ENCODE measurements at regions not wholly inside any gene's neighbourhood (a gene's known extent, or its start where the extent isn't known, plus 50 kb on each side); places are given as distances from the start of the nearest gene placed in this dataset.

DNA sequence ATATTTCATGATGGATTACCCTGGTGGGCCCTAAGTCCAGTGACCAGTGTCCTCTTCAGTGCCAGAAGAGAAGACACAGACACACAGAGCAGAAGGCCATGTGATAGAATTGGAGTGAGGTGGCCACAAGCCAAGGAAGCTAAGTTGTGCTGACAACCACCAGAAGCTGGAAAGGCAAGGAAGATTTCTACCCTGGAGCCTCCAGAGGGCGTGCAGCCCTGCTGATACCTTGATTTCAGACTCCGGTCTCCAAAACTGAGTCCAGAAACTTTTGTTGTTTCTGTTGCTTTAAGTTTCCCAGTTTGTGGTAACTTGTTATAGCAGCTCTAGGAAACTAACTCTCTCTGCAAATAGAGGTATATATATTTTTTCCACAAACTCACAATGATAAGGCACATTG lies 396.6 kb upstream of the ASIC2 start:
- Histone ChIP-seq H3K4me1 (ENCODE audit: insufficient read depth, low read length, poor library complexity, severe bottlenecking) (no peaks in the 10 kb centered on the region), H3K36me3 (ENCODE audit: insufficient read depth, low read length) (no peaks in the 10 kb centered on the region), H3K27me3 (ENCODE audit: insufficient read depth, low read length, poor library complexity, severe bottlenecking) (no peaks in the 10 kb centered on the region), H3K4me2 (ENCODE audit: low read depth, low read length, poor library complexity, severe bottlenecking) (no peak overlapping the region), H4K20me1 (ENCODE audit: insufficient read depth, low read length, poor library complexity, severe bottlenecking) (no peaks in the 10 kb centered on the region), H3K9me3 (ENCODE audit: insufficient read depth, low read depth, low read length) (no peaks in the 10 kb centered on the region), H3K79me2 (ENCODE audit: insufficient read depth, low read length) (no peaks in the 10 kb centered on the region), H3K4me3 (ENCODE audit: low read length, poor library complexity, severe bottlenecking) (no peak overlapping the region), H3F3A (ENCODE audit: low read depth) (no peaks in the 10 kb centered on the region), H3K9ac (ENCODE audit: low read depth, low read length, poor library complexity, severe bottlenecking) (no peak overlapping the region), H3K9me2 (replicated peaks; ENCODE audit: low read depth, low read length) (no peaks in the 10 kb centered on the region), H2AFZ (ENCODE audit: low read length) (no peak overlapping the region)
- TF ChIP-seq EZH2phosphoT487 (IDR thresholded peaks at IDR 0.05; ENCODE audit: borderline replicate concordance) (no peak), CTCF (conservative IDR thresholded peaks at IDR 0.05; ENCODE audit: low read length) (no peak)

DNA sequence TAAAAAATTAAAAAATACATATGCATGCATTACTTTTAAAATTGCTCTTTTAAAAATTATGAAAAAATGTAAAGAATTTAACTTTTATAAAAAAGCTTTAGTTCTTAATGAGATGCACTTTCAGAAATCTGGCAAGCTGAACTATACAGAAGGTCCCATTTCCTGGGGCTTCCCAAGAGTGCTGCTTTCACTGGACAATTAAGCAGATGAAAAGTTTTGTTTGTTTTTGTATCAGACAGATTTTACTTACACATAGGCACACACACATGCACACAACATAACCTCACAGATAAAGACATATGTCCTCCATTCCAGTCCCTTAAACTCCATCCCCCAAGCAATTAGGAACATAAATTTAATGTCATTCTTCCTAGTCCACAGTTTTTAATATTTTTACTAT lies 402.3 kb upstream of the ASIC2 start:
- no peaks in the 10 kb centered on the region for H4K20me1 ChIP-seq (ENCODE audit: insufficient read depth, low read length, poor library complexity, severe bottlenecking)
- H3K9ac ChIP-seq (ENCODE audit: low read depth, low read length, poor library complexity, severe bottlenecking), result no peak overlapping the region
- H3K79me2 ChIP-seq (ENCODE audit: insufficient read depth, low read length), result no peaks in the 10 kb centered on the region
- no peak for TF ChIP-seq CTCF (conservative IDR thresholded peaks at IDR 0.05; ENCODE audit: low read length)
- no peak for TF ChIP-seq EZH2phosphoT487 (IDR thresholded peaks at IDR 0.05; ENCODE audit: borderline replicate concordance)
- H3K4me3 ChIP-seq (ENCODE audit: low read length, poor library complexity, severe bottlenecking), result no peak overlapping the region
- no peak overlapping the region for H3K4me2 ChIP-seq (ENCODE audit: low read depth, low read length, poor library complexity, severe bottlenecking)
- H3K9me3 ChIP-seq (ENCODE audit: insufficient read depth, low read depth, low read length), result no peaks in the 10 kb centered on the region; the same call in 1 of the 2 replicates
- no peaks in the 10 kb centered on the region for H3K4me1 ChIP-seq (ENCODE audit: insufficient read depth, low read length, poor library complexity, severe bottlenecking)
- H3F3A ChIP-seq (ENCODE audit: low read depth), result no peaks in the 10 kb centered on the region
- H3K36me3 ChIP-seq (ENCODE audit: insufficient read depth, low read length), result no peaks in the 10 kb centered on the region
- H2AFZ ChIP-seq (ENCODE audit: low read length), result no peak overlapping the region
- no peaks in the 10 kb centered on the region for H3K27me3 ChIP-seq (ENCODE audit: insufficient read depth, low read length, poor library complexity, severe bottlenecking)
- H3K9me2 ChIP-seq (replicated peaks; ENCODE audit: low read depth, low read length), result no peaks in the 10 kb centered on the region

- H3K27me3 ChIP-seq (ENCODE audit: insufficient read depth, low read length, poor library complexity, severe bottlenecking), result no peaks in the 10 kb centered on the region
- no peak overlapping the region for H3K9ac ChIP-seq (ENCODE audit: low read depth, low read length, poor library complexity, severe bottlenecking)
- H3K4me1 ChIP-seq (ENCODE audit: insufficient read depth, low read length, poor library complexity, severe bottlenecking), result no peaks in the 10 kb centered on the region
- H3K4me2 ChIP-seq (ENCODE audit: low read depth, low read length, poor library complexity, severe bottlenecking), result no peak overlapping the region
- TF ChIP-seq EZH2phosphoT487 (IDR thresholded peaks at IDR 0.05; ENCODE audit: borderline replicate concordance) (no peak), CTCF (conservative IDR thresholded peaks at IDR 0.05; ENCODE audit: low read length) (no peak)
- no peaks in the 10 kb centered on the region; the same call in 1 of the 2 replicates for H3K9me3 ChIP-seq (ENCODE audit: insufficient read depth, low read depth, low read length)
- H3F3A ChIP-seq (ENCODE audit: low read depth), result no peaks in the 10 kb centered on the region
- H3K36me3 ChIP-seq (ENCODE audit: insufficient read depth, low read length), result no peaks in the 10 kb centered on the region
- H4K20me1 ChIP-seq (ENCODE audit: insufficient read depth, low read length, poor library complexity, severe bottlenecking), result no peaks in the 10 kb centered on the region
- H3K79me2 ChIP-seq (ENCODE audit: insufficient read depth, low read length), result no peaks in the 10 kb centered on the region
- no peak overlapping the region for H3K4me3 ChIP-seq (ENCODE audit: low read length, poor library complexity, severe bottlenecking)
- no peaks in the 10 kb centered on the region for H3K9me2 ChIP-seq (replicated peaks; ENCODE audit: low read depth, low read length)
- no peak overlapping the region for H2AFZ ChIP-seq (ENCODE audit: low read length)
Observed at GRCh38 chr17:33696102-33696501, 403.0 kb upstream of the ASIC2 start.

Data from Loucy (cell line).